ENCODE measurements at regions not wholly inside any gene's neighbourhood (a gene's known extent, or its start where the extent isn't known, plus 50 kb on each side); places are given as distances from the start of the nearest gene placed in this dataset.

- TF ChIP-seq POLR2A (IDR thresholded peaks at IDR 0.05; ENCODE audit: low read length): no peak
- TF ChIP-seq GATA1 (IDR thresholded peaks at IDR 0.05; ENCODE audit: low read depth, low read length): no peak
These were observed 159.5 kb upstream of the GRAMD2B start for GRCh38 chr5:126263591-126264184.

Data from erythroblast (primary cell).